GM04504 (cell line): ENCODE measurements at regions not wholly inside any gene's neighbourhood (a gene's known extent, or its start where the extent isn't known, plus 50 kb on each side); places are given as distances from the start of the nearest gene placed in this dataset.

Experiments
- DNase-seq: peaks from one replicate; pipeline ENCODE4 v3.0.0-alpha.2; 2012; ENCODE audit warnings: low read depth

GRCh38 chr20:16946097-16946496 lies 197.9 kb downstream of the OTOR start:
- DNase-seq = no peak

- no peak for DNase-seq
Observed at GRCh38 chr20:16947479-16947878, 199.3 kb downstream of the OTOR start.

GRCh38 chr20:16951876-16952275 lies 203.7 kb downstream of the OTOR start:
- DNase-seq = no peak

GRCh38 chr20:16952965-16953364 lies 204.8 kb downstream of the OTOR start:
- DNase-seq = no peak

GRCh38 chr20:16953858-16954257 lies 205.7 kb downstream of the OTOR start:
- DNase-seq = no peak

GRCh38 chr20:16955462-16955861 lies 207.3 kb downstream of the OTOR start:
- no peak for DNase-seq

- DNase-seq = no peak
Observed at GRCh38 chr20:16955971-16956370, 207.8 kb downstream of the OTOR start.

- DNase-seq = no peak
Observed at GRCh38 chr20:16965401-16965800, 217.2 kb downstream of the OTOR start.

- DNase-seq = no peak
Observed at GRCh38 chr20:16966276-16966880, 218.2 kb downstream of the OTOR start.

GRCh38 chr20:16968099-16968498 lies 219.9 kb downstream of the OTOR start:
- no peak for DNase-seq

GRCh38 chr20:16970776-16971175 lies 222.6 kb downstream of the OTOR start:
- no peak for DNase-seq

- DNase-seq = no peak
Observed at GRCh38 chr20:16974080-16974854, 226.1 kb downstream of the OTOR start.

GRCh38 chr20:16974855-16975162 lies 226.7 kb downstream of the OTOR start:
- DNase-seq = no peak

- DNase-seq = no peak
Observed at GRCh38 chr20:16975682-16976081, 227.5 kb downstream of the OTOR start.

- no peak for DNase-seq
Observed at GRCh38 chr20:16978497-16978896, 230.3 kb downstream of the OTOR start.

GRCh38 chr20:16982091-16982726 lies 234.1 kb downstream of the OTOR start:
- no peak for DNase-seq

- DNase-seq = no peak
Observed at GRCh38 chr20:16984481-16984880, 236.3 kb downstream of the OTOR start.

- no peak for DNase-seq
Observed at GRCh38 chr20:17003170-17003870, 223.5 kb upstream of the PCSK2 start.

- no peak for DNase-seq
Observed at GRCh38 chr20:17010181-17010580, 216.7 kb upstream of the PCSK2 start.

GRCh38 chr20:17012546-17013226 lies 214.2 kb upstream of the PCSK2 start:
- no peak for DNase-seq

GRCh38 chr20:17014217-17014616 lies 212.6 kb upstream of the PCSK2 start:
- no peak for DNase-seq

- no peak for DNase-seq
Observed at GRCh38 chr20:17014756-17015366, 212.0 kb upstream of the PCSK2 start.
